Esophagus mucosa (tissue), 1 donor: ENCODE measurements at regions not wholly inside any gene's neighbourhood (a gene's known extent, or its start where the extent isn't known, plus 50 kb on each side); places are given as distances from the start of the nearest gene placed in this dataset.
"Not testable (repeated sequence)": the region's sequence is repeated elsewhere in the genome, so short reads cannot be mapped to it uniquely, and the experiment has no call there.

Experiments
- ATAC-seq: fragments of 200-7000 bp; cut with Tn5 transposase; one replicate; pipeline ENCODE4 v1.9.1; 2020
- donor health status: DM: yes; HTN: yes; CAD: no.

GRCh38 chr4:42824278-42824977, 68.1 kb upstream of the GRXCR1 start:
- ATAC-seq: no peak

GRCh38 chr4:42821230-42821629, 71.3 kb upstream of the GRXCR1 start:
- ATAC-seq: no peak

- ATAC-seq: no peak
These were observed 72.5 kb upstream of the GRXCR1 start for GRCh38 chr4:42819863-42820514.

GRCh38 chr4:42817913-42818312, 74.6 kb upstream of the GRXCR1 start:
- ATAC-seq: no peak

GRCh38 chr4:42816880-42817400, 75.6 kb upstream of the GRXCR1 start:
- ATAC-seq: no peak

GRCh38 chr4:42816189-42816879, 76.2 kb upstream of the GRXCR1 start:
- no peak for ATAC-seq

- ATAC-seq: no peak
These were observed 83.0 kb upstream of the GRXCR1 start for GRCh38 chr4:42809419-42810084.

- ATAC-seq: no peak
These were observed 86.1 kb upstream of the GRXCR1 start for GRCh38 chr4:42806303-42806835.

GRCh38 chr4:42789041-42789567, 103.4 kb upstream of the GRXCR1 start:
- no peak for ATAC-seq

- ATAC-seq: no peak
These were observed 105.4 kb upstream of the GRXCR1 start for GRCh38 chr4:42787079-42787463.

GRCh38 chr4:42786350-42787078, 106.0 kb upstream of the GRXCR1 start:
- ATAC-seq: no peak

GRCh38 chr4:42785817-42786216, 106.7 kb upstream of the GRXCR1 start:
- ATAC-seq: no peak

GRCh38 chr4:42781315-42781714, 111.2 kb upstream of the GRXCR1 start:
- ATAC-seq: no peak

GRCh38 chr4:42778349-42778748, 114.2 kb upstream of the GRXCR1 start:
- ATAC-seq: no peak

GRCh38 chr4:42768125-42768748, 111.3 kb upstream of the ATP8A1 start:
- no peak for ATAC-seq

GRCh38 chr4:42767669-42768068, 110.8 kb upstream of the ATP8A1 start:
- no peak for ATAC-seq

GRCh38 chr4:42761804-42762203, 104.9 kb upstream of the ATP8A1 start:
- ATAC-seq: no peak

GRCh38 chr4:42754965-42755364, 98.1 kb upstream of the ATP8A1 start:
- not testable (repeated sequence) for ATAC-seq

GRCh38 chr4:42751587-42751986, 94.7 kb upstream of the ATP8A1 start:
- ATAC-seq: no peak

GRCh38 chr4:42750856-42751255, 94.0 kb upstream of the ATP8A1 start:
- no peak for ATAC-seq

GRCh38 chr4:42750091-42750490, 93.2 kb upstream of the ATP8A1 start:
- no peak for ATAC-seq
